Stomach (tissue), 4 donors: ENCODE measurements at regions not wholly inside any gene's neighbourhood (a gene's known extent, or its start where the extent isn't known, plus 50 kb on each side); places are given as distances from the start of the nearest gene placed in this dataset.

ENCODE experiments used
- CTCF ChIP-seq, 7 experiments: fragments of 450-650 bp in 4 of 7; fragments of 200-600 bp in 3 of 7; sonication (generic) in 3 of 7; IDR thresholded peaks; one replicate each; pipeline ENCODE4 v1.5.1; 2016 to 2019; ENCODE audit warnings: antibody characterized with exemption in 7 of 7, control low read depth in 2 of 7, mild to moderate bottlenecking in 1 of 7
- EP300 ChIP-seq: sonication (generic); formaldehyde crosslinking; IDR thresholded peaks from one replicate; pipeline ENCODE4 v1.6.1; 2017; ENCODE audit warnings: antibody characterized with exemption
- POLR2A ChIP-seq, 4 donors: fragments of 450-650 bp; IDR thresholded peaks; one replicate each; pipeline ENCODE4 v1.6.1; 2016; ENCODE audit warnings: antibody characterized with exemption in 4 of 4, control low read depth in 2 of 4, mild to moderate bottlenecking in 1 of 4, moderate library complexity in 1 of 4
- POLR2AphosphoS5 ChIP-seq, 3 donors: sonication (generic); formaldehyde crosslinking; IDR thresholded peaks; one replicate each; pipeline ENCODE4 v1.6.1; 2016; ENCODE audit warnings: antibody characterized with exemption in 3 of 3

GRCh38 chr1:57789936-57790335 lies 366.1 kb upstream of the DAB1 start:
- TF ChIP-seq EP300 (no peak), CTCF (IDR thresholded peaks at IDR 0.05) (no peak), POLR2AphosphoS5 (IDR thresholded peaks at IDR 0.05) (no peak), POLR2A (IDR thresholded peaks at IDR 0.05) (no peak)
